Epithelial cell of esophagus (primary cell): ENCODE measurements at regions not wholly inside any gene's neighbourhood (a gene's known extent, or its start where the extent isn't known, plus 50 kb on each side); places are given as distances from the start of the nearest gene placed in this dataset.

Experiments
- DNase-seq: peaks from one replicate; pipeline ENCODE4 v3.0.0; 2010; ENCODE audit warnings: low read depth
- H3K4me3 ChIP-seq: 2 replicates; pipeline ENCODE4 v1.5.1; 2011; ENCODE audit warnings: mild to moderate bottlenecking, low read length, control low read depth
- TF ChIP-seq, protein P1 (sequence below): IDR thresholded peaks from 2 replicates; pipeline ENCODE4 v1.5.1; 2011; ENCODE audit warnings: low read depth, mild to moderate bottlenecking, low read length, control low read depth, inconsistent platforms; ENCODE audit not compliant: insufficient read depth; ENCODE audit errors: missing control alignments

DNA sequence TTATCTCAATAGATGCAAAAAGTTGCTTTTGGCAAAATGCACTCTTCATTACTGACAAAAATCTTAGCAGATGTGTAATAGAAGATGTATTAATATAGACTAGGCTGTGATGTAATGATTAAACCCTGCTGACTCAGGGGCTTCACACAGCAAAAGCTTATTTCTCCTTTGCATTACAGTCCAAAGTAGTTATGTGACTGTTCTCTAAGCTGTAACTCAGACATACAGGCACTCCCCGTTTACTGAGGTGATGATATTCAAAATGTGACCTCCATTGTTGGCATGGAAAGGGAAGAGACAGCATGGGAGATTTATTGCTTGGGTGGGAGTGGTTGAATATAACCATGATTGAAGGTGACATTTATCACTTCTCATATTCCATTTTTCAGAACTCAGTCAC lies 331.5 kb downstream of the SNAPC1 start:
- TF ChIP-seq, protein P1, sequence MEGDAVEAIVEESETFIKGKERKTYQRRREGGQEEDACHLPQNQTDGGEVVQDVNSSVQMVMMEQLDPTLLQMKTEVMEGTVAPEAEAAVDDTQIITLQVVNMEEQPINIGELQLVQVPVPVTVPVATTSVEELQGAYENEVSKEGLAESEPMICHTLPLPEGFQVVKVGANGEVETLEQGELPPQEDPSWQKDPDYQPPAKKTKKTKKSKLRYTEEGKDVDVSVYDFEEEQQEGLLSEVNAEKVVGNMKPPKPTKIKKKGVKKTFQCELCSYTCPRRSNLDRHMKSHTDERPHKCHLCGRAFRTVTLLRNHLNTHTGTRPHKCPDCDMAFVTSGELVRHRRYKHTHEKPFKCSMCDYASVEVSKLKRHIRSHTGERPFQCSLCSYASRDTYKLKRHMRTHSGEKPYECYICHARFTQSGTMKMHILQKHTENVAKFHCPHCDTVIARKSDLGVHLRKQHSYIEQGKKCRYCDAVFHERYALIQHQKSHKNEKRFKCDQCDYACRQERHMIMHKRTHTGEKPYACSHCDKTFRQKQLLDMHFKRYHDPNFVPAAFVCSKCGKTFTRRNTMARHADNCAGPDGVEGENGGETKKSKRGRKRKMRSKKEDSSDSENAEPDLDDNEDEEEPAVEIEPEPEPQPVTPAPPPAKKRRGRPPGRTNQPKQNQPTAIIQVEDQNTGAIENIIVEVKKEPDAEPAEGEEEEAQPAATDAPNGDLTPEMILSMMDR, result no peak
- H3K4me3 ChIP-seq, result no peak overlapping the region
- peak; percentile 2 for DNase-seq

- DNase-seq, result peak; percentile 2
- TF ChIP-seq, protein P1, result no peak
- H3K4me3 ChIP-seq, result no peak overlapping the region
These were observed 334.9 kb downstream of the SNAPC1 start for GRCh38 chr14:62097072-62097471.

- TF ChIP-seq, protein P1, result no peak
- H3K4me3 ChIP-seq, result no peak overlapping the region
- peak; percentile 17 for DNase-seq
These were observed 335.6 kb downstream of the SNAPC1 start for GRCh38 chr14:62097824-62098223.

DNA sequence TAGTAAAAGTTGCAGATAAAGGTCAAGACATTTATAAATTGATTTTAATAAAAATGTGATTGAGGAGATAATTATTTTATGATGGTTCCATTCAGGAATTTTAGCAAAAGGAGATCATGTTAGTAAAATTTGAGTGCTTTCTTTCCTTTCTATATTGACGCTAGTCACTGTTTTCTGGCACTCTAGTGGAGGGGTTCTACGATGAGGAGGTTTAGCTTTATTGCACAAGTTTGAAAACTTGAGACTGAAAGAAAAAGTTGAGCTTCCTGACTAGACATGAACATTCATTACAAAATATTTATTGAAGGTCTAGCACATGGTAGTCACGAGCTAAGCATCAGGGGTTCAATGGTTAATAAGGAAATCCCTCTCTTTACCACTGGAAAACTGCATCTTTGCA lies 336.1 kb downstream of the SNAPC1 start:
- no peak for DNase-seq
- H3K4me3 ChIP-seq, result no peak overlapping the region
- TF ChIP-seq, protein P1, result no peak

- H3K4me3 ChIP-seq, result no peak overlapping the region
- TF ChIP-seq, protein P1, result no peak
- no peak for DNase-seq
These were observed 336.9 kb downstream of the SNAPC1 start for GRCh38 chr14:62099091-62099490.

- DNase-seq, result no peak
- no peak overlapping the region for H3K4me3 ChIP-seq
- TF ChIP-seq, protein P1, result no peak
These were observed 339.0 kb downstream of the SNAPC1 start for GRCh38 chr14:62101189-62101588.

- TF ChIP-seq, protein P1, result no peak
- no peak overlapping the region for H3K4me3 ChIP-seq
- no peak for DNase-seq
These were observed 339.6 kb downstream of the SNAPC1 start for GRCh38 chr14:62101673-62102348.
